ENCODE measurements at regions not wholly inside any gene's neighbourhood (a gene's known extent, or its start where the extent isn't known, plus 50 kb on each side); places are given as distances from the start of the nearest gene placed in this dataset.

GRCh38 chr12:131404705-131405104 lies 306.2 kb upstream of the SFSWAP start:
- no peak for TF ChIP-seq CTCF (optimal IDR thresholded peaks at IDR 0.05 in 1 of 3, IDR thresholded peaks at IDR 0.05 in 1 of 3, conservative IDR thresholded peaks at IDR 0.05 in 1 of 3; ENCODE audit: extremely low read depth in 1 of 3, insufficient read depth in 2 of 3, low read length in 3 of 3)
- no peak for TF ChIP-seq EZH2 (IDR thresholded peaks at IDR 0.05; ENCODE audit: low read length)

Measured in keratinocyte (primary cell).